Small intestine (tissue), 7 donors: ENCODE measurements at regions not wholly inside any gene's neighbourhood (a gene's known extent, or its start where the extent isn't known, plus 50 kb on each side); places are given as distances from the start of the nearest gene placed in this dataset.
A peak's percentile ranks its signal among the peaks of the same experiment; 100 is the strongest.
"Not testable (repeated sequence)": the region's sequence is repeated elsewhere in the genome, so short reads cannot be mapped to it uniquely, and the experiment has no call there.

Experiments used
- DNase-seq, 2 donors: peaks; one replicate each; pipeline versions ENCODE4 v3.0.0 to v3.0.0-alpha.2; 2013
- FAIRE-seq: peaks from 2 replicates; lab custom pipeline; 2012; peaks lifted over from hg19 to GRCh38; lab: Jason Lieb, UNC
- H3K27ac ChIP-seq, 3 donors: one replicate each; pipeline ENCODE4 v1.5.1; 2013; ENCODE audit warnings: low read length in 2 of 3, mild to moderate bottlenecking in 2 of 3, control low read depth in 1 of 3, inconsistent platforms in 1 of 3, low read depth in 1 of 3, moderate library complexity in 1 of 3
- H3K27me3 ChIP-seq, 3 donors: one replicate each; pipeline ENCODE4 v1.6.1; 2013; ENCODE audit warnings: low read length in 3 of 3, inconsistent platforms in 1 of 3; ENCODE audit not compliant: control insufficient read depth in 3 of 3, insufficient read depth in 3 of 3
- H3K36me3 ChIP-seq, 3 donors: one replicate each; pipeline ENCODE4 v1.6.1; 2013; ENCODE audit warnings: low read length in 3 of 3, inconsistent platforms in 1 of 3, low read depth in 1 of 3, mild to moderate bottlenecking in 1 of 3, moderate library complexity in 1 of 3; ENCODE audit not compliant: control insufficient read depth in 3 of 3, insufficient read depth in 2 of 3
- H3K4me1 ChIP-seq, 3 donors: one replicate each; pipeline ENCODE4 v1.6.1; 2013; ENCODE audit warnings: low read length in 2 of 3, inconsistent platforms in 1 of 3, low read depth in 1 of 3, mild to moderate bottlenecking in 1 of 3, moderate library complexity in 1 of 3; ENCODE audit not compliant: control insufficient read depth in 3 of 3, insufficient read depth in 2 of 3
- H3K4me3 ChIP-seq, 3 donors: one replicate each; pipeline ENCODE4 v1.5.1; 2013; ENCODE audit warnings: low read length in 3 of 3, control low read depth in 1 of 3, inconsistent platforms in 1 of 3, low read depth in 1 of 3, mild to moderate bottlenecking in 1 of 3, moderate library complexity in 1 of 3
- H3K9me3 ChIP-seq, 2 donors: one replicate each; pipeline ENCODE4 v1.6.1; 2013; ENCODE audit warnings: low read depth in 1 of 2, low read length in 1 of 2; ENCODE audit not compliant: control insufficient read depth in 2 of 2, insufficient read depth in 1 of 2
- WGBS, 3 donors: extraction: QIAGEN DNeasy Blood & Tissue Kit; methylation state at CpG; one replicate each; pipeline ENCODE4 v1.1.7; 2013; 5-methylcytosine and 5-hydroxymethylcytosine counted together
- donor health status: healthy with polysubstance abuse.
- donor health status: control.
- donor health status: control.
- donor health status: Bipolar disorder and iron deficiency.
- donor health status: healthy.

DNA sequence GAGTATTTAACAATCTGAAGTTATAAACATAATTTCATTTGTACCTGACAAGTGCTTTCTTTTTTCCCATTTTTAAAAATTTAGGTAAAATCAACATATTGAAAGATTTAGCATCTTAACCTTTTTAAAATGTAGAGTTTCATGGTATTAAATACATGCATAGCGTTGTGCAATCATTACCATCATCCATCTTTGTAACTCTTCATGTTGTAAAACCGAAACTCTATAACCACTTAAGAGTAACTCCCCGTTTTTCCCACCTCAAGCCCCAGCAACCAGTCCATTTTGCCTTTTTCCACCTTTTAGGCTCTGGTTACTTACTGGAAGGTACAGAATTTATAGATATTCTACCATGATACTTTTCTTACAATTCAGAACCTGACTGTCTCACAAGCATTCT is 892.5 kb downstream of the DNAJB9 start:
- H3K9me3 ChIP-seq = no peaks in the 10 kb centered on the region
- no peaks in the 10 kb centered on the region for H3K4me1 ChIP-seq
- H3K27ac ChIP-seq = no peak overlapping the region
- no peak for FAIRE-seq
- H3K4me3 ChIP-seq = no peak overlapping the region
- 68 to 74% (median 71%) methylated on average over 3 of the region's 3 CpGs for WGBS, 3 donors
- H3K27me3 ChIP-seq = no peaks in the 10 kb centered on the region
- DNase-seq = no peak
- H3K36me3 ChIP-seq = no peaks in the 10 kb centered on the region

DNA sequence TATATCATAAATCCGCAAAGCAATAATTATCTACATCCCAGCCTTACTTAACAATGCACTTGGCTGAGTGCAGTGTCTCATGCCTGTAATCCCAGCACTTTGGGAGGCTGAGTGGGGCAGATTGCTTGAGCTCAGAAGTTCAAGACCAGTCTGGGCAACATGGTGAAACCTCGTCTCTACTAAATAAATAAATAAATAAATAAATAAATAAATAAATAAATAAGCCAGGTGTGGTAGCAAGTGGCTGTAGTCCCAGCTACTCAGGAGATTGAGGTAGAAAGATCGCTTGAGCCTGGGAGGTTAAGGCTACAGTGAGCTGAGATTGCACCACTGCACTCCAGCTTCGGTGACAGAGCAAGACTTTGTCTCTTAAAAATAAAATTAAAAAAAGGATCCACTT is 898.1 kb downstream of the DNAJB9 start:
- 84 to 94% (median 87%) methylated on average over 4 of the region's 4 CpGs for WGBS, 3 donors
- not testable (repeated sequence) for H3K27me3 ChIP-seq, H3K4me1 ChIP-seq, H3K9me3 ChIP-seq, H3K27ac ChIP-seq, DNase-seq, H3K36me3 ChIP-seq, H3K4me3 ChIP-seq, FAIRE-seq

DNA sequence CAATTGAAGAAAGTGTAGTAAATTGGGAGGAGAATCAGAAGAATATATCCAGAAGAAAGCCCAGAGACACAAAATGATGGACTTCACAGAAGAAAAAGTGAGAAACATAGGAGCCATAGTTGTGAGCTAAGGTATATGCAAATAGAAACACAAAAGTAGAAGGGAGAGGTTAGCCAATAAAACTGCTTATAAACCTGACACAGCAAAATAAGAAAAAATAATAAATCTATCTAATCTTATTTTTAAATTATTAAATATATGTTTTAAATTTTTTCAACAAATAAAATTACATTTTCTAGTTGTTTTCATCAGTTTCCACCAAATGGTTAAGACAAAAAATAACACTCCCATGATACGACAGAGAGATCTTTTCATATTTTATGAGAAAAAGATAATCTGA is 903.5 kb downstream of the DNAJB9 start:
- H3K27me3 ChIP-seq = no peaks in the 10 kb centered on the region
- H3K27ac ChIP-seq = no peak overlapping the region
- WGBS, 3 donors = 92 to 95% (median 92%) methylated on average over 1 of the region's 1 CpG
- no peaks in the 10 kb centered on the region for H3K9me3 ChIP-seq
- H3K4me1 ChIP-seq = no peaks in the 10 kb centered on the region
- no peak overlapping the region for H3K4me3 ChIP-seq
- DNase-seq (no peak), FAIRE-seq (no peak)
- H3K36me3 ChIP-seq = no peaks in the 10 kb centered on the region

DNA sequence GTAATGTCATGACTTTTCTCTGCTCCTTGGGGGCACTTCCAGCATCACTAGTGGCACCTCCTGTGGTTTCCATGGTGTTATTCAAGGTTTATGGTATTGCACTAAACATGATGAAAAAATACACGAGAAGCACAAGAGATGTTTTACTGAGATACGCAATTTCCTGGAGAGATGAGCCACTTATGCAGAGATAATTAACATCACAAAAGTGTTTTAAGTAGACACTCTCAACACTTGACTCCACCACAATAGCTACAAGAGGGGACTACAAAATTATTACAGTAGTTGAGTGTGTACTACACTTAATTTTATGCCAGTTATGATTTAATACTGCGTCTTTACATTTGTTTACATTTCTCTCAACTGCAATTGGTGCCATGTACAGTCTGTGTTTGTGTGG is 906.7 kb downstream of the DNAJB9 start:
- FAIRE-seq (no peak), DNase-seq (no peak)
- no peak overlapping the region for H3K4me3 ChIP-seq
- no peaks in the 10 kb centered on the region for H3K4me1 ChIP-seq
- no peaks in the 10 kb centered on the region for H3K36me3 ChIP-seq
- H3K27ac ChIP-seq = no peak overlapping the region
- H3K27me3 ChIP-seq = no peaks in the 10 kb centered on the region
- WGBS, 3 donors = 73 to 84% (median 76%) methylated on average over 3 of the region's 3 CpGs
- H3K9me3 ChIP-seq = no peaks in the 10 kb centered on the region

DNA sequence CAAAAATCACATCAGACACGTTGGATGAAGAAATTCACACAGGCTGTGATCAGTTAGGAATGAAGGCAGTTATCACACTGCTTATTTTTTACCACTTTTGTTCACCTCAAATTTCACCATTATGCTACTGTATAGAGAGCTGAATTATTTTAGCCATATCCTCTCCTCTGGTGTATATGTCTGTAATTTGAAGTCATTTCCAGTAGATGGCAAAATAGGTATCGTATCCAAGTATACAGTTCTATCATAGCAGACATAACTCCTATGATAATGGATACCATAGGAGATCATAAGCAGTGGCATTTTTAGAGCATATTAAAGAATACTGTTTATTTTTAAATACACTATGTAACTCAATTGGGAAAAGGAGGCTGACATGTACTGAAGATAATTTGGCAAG is 909.7 kb downstream of the DNAJB9 start:
- FAIRE-seq = no peak
- 15 to 40% (median 16%) methylated on average over 2 of the region's 2 CpGs for WGBS, 3 donors

DNA sequence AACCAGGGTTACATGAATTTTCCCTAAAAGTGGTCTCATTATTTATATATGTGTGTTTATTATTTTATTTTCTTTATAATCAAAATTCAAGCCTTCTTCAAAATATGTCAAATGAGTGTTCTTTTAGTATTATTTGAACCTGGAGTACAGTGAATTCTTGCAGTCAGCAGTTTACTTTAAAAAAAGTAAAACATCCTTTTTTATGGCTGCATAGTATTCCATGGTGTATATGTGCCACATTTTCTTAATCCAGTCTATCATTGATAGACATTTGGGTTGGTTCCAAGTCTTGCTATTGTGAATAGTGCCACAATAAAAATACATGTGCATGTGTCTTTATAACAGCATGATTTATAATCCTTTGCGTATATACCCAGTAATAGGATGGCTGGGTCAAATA is 920.9 kb downstream of the DNAJB9 start:
- H3K4me1 ChIP-seq, H3K27ac ChIP-seq, H3K4me3 ChIP-seq, H3K9me3 ChIP-seq, FAIRE-seq, DNase-seq, H3K36me3 ChIP-seq, H3K27me3 ChIP-seq: not testable (repeated sequence)
- 98 to 100% (median 100%) methylated on average over 1 of the region's 1 CpG for WGBS, 3 donors

More for the DNA sequence above, 909.7 kb downstream of the DNAJB9 start:
- peak; percentile 5 for DNase-seq
- no peaks in the 10 kb centered on the region for H3K36me3 ChIP-seq
- H3K9me3 ChIP-seq = no peaks in the 10 kb centered on the region
- H3K27ac ChIP-seq = no peak overlapping the region
- no peak overlapping the region for H3K4me3 ChIP-seq
- no peaks in the 10 kb centered on the region for H3K4me1 ChIP-seq
- no peaks in the 10 kb centered on the region for H3K27me3 ChIP-seq

DNA sequence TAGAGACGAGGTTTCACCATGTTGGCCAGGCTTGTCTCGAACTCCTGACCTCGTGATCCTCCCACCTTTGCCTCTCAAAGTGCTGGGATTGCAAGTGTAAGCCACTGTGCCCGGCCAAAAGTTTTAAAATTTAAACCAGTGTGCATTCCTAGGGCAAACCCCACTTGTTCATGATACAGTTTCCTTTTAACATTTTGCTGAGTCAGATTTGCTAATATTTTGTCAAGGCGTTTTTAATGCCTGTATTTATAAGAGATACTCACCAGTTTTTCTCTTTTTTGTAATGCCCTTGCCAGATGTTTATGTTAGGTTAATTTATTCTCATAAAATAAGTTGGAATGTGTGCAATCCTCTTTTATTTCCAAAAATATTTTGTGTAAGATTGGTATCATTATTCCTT is 927.4 kb downstream of the DNAJB9 start:
- no peak overlapping the region for H3K4me3 ChIP-seq
- no peak overlapping the region for H3K27ac ChIP-seq
- 77 to 83% (median 80%) methylated on average over 5 of the region's 5 CpGs for WGBS, 3 donors
- DNase-seq = no peak
- no peaks in the 10 kb centered on the region for H3K36me3 ChIP-seq
- no peaks in the 10 kb centered on the region for H3K27me3 ChIP-seq
- no peaks in the 10 kb centered on the region for H3K4me1 ChIP-seq
- H3K9me3 ChIP-seq = no peaks in the 10 kb centered on the region
- FAIRE-seq = no peak

DNA sequence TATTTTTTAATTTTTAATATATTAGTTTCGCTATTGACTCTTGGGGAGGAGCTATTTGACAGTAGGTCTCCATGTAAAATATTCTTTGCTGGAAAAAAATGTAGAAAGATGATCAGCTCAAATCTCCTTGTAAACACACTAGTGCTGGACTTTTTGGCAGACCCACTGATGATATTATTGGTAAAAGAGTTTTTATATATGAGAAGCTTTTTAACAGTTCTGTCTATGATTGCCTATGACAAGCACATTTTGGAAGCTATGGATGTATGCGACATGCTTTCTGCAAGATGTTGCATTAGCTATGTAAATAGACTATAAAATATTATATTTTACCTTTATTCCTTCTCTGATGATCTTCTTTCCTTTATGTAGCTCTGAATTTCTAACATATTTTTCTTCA is 928.5 kb downstream of the DNAJB9 start:
- no peak for FAIRE-seq
- Histone ChIP-seq H3K27ac (no peak overlapping the region), H3K36me3 (no peaks in the 10 kb centered on the region), H3K27me3 (no peaks in the 10 kb centered on the region), H3K4me1 (no peaks in the 10 kb centered on the region), H3K4me3 (no peak overlapping the region), H3K9me3 (no peaks in the 10 kb centered on the region)
- no peak for DNase-seq
- 84 to 93% (median 91%) methylated on average over 2 of the region's 2 CpGs for WGBS, 3 donors

DNA sequence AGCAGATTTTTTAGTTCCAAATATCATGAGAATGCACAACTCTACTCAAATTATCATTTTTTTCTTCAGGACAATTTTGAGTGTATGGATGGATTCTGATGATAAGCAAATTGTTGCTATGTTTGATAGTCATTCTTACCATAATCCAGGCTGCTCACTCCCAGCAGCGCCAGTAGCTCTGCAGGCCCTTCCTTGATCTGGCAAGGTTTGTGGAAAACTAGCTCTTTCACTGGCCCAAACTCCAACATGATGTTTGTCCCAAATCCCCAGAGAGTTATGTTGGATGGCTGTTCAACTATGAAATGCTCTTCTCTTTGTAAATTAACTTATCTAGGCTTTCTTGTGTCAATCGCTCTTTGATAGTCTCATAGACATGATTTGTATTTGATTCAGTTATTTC is 933.7 kb downstream of the DNAJB9 start:
- Histone ChIP-seq H3K27me3 (no peaks in the 10 kb centered on the region), H3K27ac (no peak overlapping the region), H3K4me3 (no peak overlapping the region), H3K36me3 (no peaks in the 10 kb centered on the region), H3K9me3 (no peaks in the 10 kb centered on the region), H3K4me1 (peaks cover 0 to 8% (median 2%) of the 10 kb centered on the region in 3 donors)
- DNase-seq (no peak), FAIRE-seq (no peak)
- 88 to 91% (median 89%) methylated on average over 2 of the region's 2 CpGs for WGBS, 3 donors
